ENCODE measurements at regions not wholly inside any gene's neighbourhood (a gene's known extent, or its start where the extent isn't known, plus 50 kb on each side); places are given as distances from the start of the nearest gene placed in this dataset.

- ATAC-seq: no peak
- TF ChIP-seq POLR2A (IDR thresholded peaks at IDR 0.05) (no peak), CTCF (IDR thresholded peaks at IDR 0.05 in 4 of 5, conservative IDR thresholded peaks at IDR 0.05 in 1 of 5) (no peak)
- DNase-seq: no peak
- no peaks in the 10 kb centered on the region for H3K36me3 ChIP-seq
- H3K4me1 ChIP-seq: no peaks in the 10 kb centered on the region
- no peak overlapping the region for H3K4me3 ChIP-seq
- in situ Hi-C loops (cut with MboI; ENCODE audit: low sequenced_read_pairs in 4 of 4): no loop called here
- intact Hi-C loops (cut with DNase I; ENCODE audit: low total_unique reads): no loop called here
- H3K27ac ChIP-seq: no peak overlapping the region
- no peaks in the 10 kb centered on the region for H3K9me3 ChIP-seq
- no peaks in the 10 kb centered on the region for H3K27me3 ChIP-seq
Measured at GRCh38 chr1:87603626-87604025, 274.9 kb downstream of the LMO4 start.

- Histone ChIP-seq H3K4me1 (no peaks in the 10 kb centered on the region), H3K9me3 (no peaks in the 10 kb centered on the region), H3K36me3 (no peaks in the 10 kb centered on the region), H3K27me3 (no peaks in the 10 kb centered on the region), H3K4me3 (no peak overlapping the region), H3K27ac (no peak overlapping the region)
- intact Hi-C loops (cut with DNase I; ENCODE audit: low total_unique reads) (no loop called here), in situ Hi-C loops (cut with MboI; ENCODE audit: low sequenced_read_pairs in 4 of 4) (no loop called here)
- TF ChIP-seq POLR2A (IDR thresholded peaks at IDR 0.05) (no peak), CTCF (IDR thresholded peaks at IDR 0.05 in 4 of 5, conservative IDR thresholded peaks at IDR 0.05 in 1 of 5) (no peak)
- ATAC-seq: no peak
- no peak for DNase-seq
Measured at GRCh38 chr1:87612956-87613355, 284.3 kb downstream of the LMO4 start.

- Histone ChIP-seq H3K4me1 (no peaks in the 10 kb centered on the region), H3K9me3 (no peaks in the 10 kb centered on the region), H3K27ac (no peak overlapping the region), H3K4me3 (no peak overlapping the region), H3K36me3 (no peaks in the 10 kb centered on the region), H3K27me3 (no peaks in the 10 kb centered on the region)
- intact Hi-C loops (cut with DNase I; ENCODE audit: low total_unique reads) (no loop called here), in situ Hi-C loops (cut with MboI; ENCODE audit: low sequenced_read_pairs in 4 of 4) (no loop called here)
- DNase-seq (no peak), ATAC-seq (no peak)
- TF ChIP-seq CTCF (IDR thresholded peaks at IDR 0.05 in 4 of 5, conservative IDR thresholded peaks at IDR 0.05 in 1 of 5): no peak
Measured at GRCh38 chr1:87615491-87615890, 286.8 kb downstream of the LMO4 start.

- H3K4me3 ChIP-seq: no peak overlapping the region
- no peak for DNase-seq
Measured at GRCh38 chr1:87615901-87616300, 287.2 kb downstream of the LMO4 start.

More at GRCh38 chr1:87615901-87616300, 287.2 kb downstream of the LMO4 start:
- no peaks in the 10 kb centered on the region for H3K9me3 ChIP-seq
- intact Hi-C loops (cut with DNase I; ENCODE audit: low total_unique reads): no loop called here
- ATAC-seq: no peak
- in situ Hi-C loops (cut with MboI; ENCODE audit: low sequenced_read_pairs in 4 of 4): no loop called here
- no peaks in the 10 kb centered on the region for H3K36me3 ChIP-seq
- H3K27me3 ChIP-seq: no peaks in the 10 kb centered on the region
- H3K4me1 ChIP-seq: no peaks in the 10 kb centered on the region
- no peak overlapping the region for H3K27ac ChIP-seq
- TF ChIP-seq CTCF (IDR thresholded peaks at IDR 0.05 in 4 of 5, conservative IDR thresholded peaks at IDR 0.05 in 1 of 5) (no peak), POLR2A (IDR thresholded peaks at IDR 0.05) (no peak)

Data from gastrocnemius medialis (tissue), 4 donors.